Endothelial cell (in vitro differentiated cells): ENCODE measurements at regions not wholly inside any gene's neighbourhood (a gene's known extent, or its start where the extent isn't known, plus 50 kb on each side); places are given as distances from the start of the nearest gene placed in this dataset.

Source experiments
- DNase-seq: peaks from one replicate; pipeline ENCODE4 v3.0.0; 2021; ENCODE audit warnings: low spot score
- H3K27ac Mint-ChIP-seq: one replicate; pipeline ENCODE4 v1.8.0; 2021; ENCODE audit warnings: mixed read lengths, inconsistent platforms; ENCODE audit not compliant: unreplicated experiment
- H3K27me3 Mint-ChIP-seq: one replicate; pipeline ENCODE4 v1.8.0; 2021; ENCODE audit warnings: mild to moderate bottlenecking, moderate library complexity, mixed read lengths, inconsistent platforms; ENCODE audit not compliant: unreplicated experiment
- H3K36me3 Mint-ChIP-seq: one replicate; pipeline ENCODE4 v1.8.0; 2021; ENCODE audit warnings: mild to moderate bottlenecking, low read depth, mixed read lengths, inconsistent platforms; ENCODE audit not compliant: unreplicated experiment
- H3K4me1 Mint-ChIP-seq: one replicate; pipeline ENCODE4 v1.8.0; 2021; ENCODE audit warnings: mild to moderate bottlenecking, mixed read lengths, inconsistent platforms; ENCODE audit not compliant: unreplicated experiment
- H3K4me3 Mint-ChIP-seq: one replicate; pipeline ENCODE4 v1.8.0; 2021; ENCODE audit warnings: mild to moderate bottlenecking, mixed read lengths, inconsistent platforms; ENCODE audit not compliant: unreplicated experiment
- H3K9me3 Mint-ChIP-seq: one replicate; pipeline ENCODE4 v1.8.0; 2021; ENCODE audit warnings: mixed read lengths, inconsistent platforms; ENCODE audit not compliant: unreplicated experiment
- TF ChIP-seq, protein P1 (sequence below): fragments of 200-600 bp; sonication (generic); IDR thresholded peaks from one replicate; pipeline ENCODE4 v1.5.0; 2021; ENCODE audit warnings: antibody characterized with exemption; ENCODE audit not compliant: unreplicated experiment

DNA sequence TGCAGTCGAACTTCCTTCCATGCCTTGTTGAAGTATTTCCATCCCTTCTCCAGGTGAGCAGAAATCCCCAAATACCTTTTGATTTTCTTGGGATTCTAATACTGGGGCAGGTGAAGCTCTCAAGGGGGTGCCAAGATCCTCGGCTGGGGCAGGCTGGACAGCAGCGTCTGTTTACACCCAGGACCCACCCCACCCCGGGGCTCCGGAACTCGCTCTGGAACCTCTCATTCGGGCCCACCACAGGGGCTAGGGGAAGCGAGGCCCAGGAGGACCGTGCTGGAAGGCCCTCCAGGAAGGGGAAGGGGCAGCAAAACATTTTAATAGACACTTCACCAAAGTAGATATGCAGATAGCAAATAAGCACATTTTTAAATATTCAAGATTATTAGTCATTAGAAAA is 161.9 kb upstream of the GORAB start:
- TF ChIP-seq, protein P1, sequence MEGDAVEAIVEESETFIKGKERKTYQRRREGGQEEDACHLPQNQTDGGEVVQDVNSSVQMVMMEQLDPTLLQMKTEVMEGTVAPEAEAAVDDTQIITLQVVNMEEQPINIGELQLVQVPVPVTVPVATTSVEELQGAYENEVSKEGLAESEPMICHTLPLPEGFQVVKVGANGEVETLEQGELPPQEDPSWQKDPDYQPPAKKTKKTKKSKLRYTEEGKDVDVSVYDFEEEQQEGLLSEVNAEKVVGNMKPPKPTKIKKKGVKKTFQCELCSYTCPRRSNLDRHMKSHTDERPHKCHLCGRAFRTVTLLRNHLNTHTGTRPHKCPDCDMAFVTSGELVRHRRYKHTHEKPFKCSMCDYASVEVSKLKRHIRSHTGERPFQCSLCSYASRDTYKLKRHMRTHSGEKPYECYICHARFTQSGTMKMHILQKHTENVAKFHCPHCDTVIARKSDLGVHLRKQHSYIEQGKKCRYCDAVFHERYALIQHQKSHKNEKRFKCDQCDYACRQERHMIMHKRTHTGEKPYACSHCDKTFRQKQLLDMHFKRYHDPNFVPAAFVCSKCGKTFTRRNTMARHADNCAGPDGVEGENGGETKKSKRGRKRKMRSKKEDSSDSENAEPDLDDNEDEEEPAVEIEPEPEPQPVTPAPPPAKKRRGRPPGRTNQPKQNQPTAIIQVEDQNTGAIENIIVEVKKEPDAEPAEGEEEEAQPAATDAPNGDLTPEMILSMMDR: no peak

DNA sequence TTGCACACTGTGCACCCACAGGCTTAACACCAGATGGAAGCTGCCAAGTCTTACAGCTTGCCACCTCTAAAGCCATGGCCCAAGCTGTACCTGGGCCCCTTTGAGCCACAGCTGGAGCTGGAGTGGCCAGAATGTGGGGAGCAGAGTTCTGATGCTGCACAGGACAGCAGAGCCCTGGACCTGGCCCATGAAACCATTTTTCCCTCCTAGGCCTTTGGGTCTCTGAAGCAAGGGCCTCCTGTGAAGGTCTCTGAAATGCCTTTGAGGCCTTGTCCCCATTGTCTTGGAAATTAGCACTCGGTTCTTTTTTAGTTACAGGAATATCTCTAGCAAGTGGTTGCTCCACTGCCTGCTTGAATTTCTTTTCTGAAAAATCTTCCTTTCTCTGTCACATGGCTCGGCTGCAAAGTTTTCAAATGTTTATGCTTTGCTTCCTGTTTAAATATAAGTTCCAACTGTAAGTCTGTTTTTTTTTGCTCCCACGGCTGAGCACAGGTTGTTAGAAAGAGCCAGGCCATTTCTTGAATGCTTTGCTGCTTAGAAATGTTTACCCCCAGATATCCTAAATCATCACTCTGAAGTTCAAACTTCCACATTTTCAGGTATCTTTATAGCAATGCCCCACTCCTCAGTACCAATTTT is 156.8 kb upstream of the GORAB start:
- TF ChIP-seq, protein P1: no peak
- Mint-ChIP-seq H3K4me1 (peaks cover 5% of the 10 kb centered on the region), H3K9me3 (no peaks in the 10 kb centered on the region), H3K4me3 (no peak overlapping the region), H3K36me3 (no peaks in the 10 kb centered on the region), H3K27me3 (peaks cover 1% of the 10 kb centered on the region), H3K27ac (no peak overlapping the region)
- DNase-seq: no peak

More for the DNA sequence above, 161.9 kb upstream of the GORAB start:
- H3K9me3 Mint-ChIP-seq: no peaks in the 10 kb centered on the region
- no peak overlapping the region for H3K4me3 Mint-ChIP-seq
- H3K27ac Mint-ChIP-seq: no peak overlapping the region
- DNase-seq: no peak
- peaks cover 23% of the 10 kb centered on the region for H3K4me1 Mint-ChIP-seq
- H3K27me3 Mint-ChIP-seq: peaks cover 6% of the 10 kb centered on the region
- H3K36me3 Mint-ChIP-seq: no peaks in the 10 kb centered on the region

DNA sequence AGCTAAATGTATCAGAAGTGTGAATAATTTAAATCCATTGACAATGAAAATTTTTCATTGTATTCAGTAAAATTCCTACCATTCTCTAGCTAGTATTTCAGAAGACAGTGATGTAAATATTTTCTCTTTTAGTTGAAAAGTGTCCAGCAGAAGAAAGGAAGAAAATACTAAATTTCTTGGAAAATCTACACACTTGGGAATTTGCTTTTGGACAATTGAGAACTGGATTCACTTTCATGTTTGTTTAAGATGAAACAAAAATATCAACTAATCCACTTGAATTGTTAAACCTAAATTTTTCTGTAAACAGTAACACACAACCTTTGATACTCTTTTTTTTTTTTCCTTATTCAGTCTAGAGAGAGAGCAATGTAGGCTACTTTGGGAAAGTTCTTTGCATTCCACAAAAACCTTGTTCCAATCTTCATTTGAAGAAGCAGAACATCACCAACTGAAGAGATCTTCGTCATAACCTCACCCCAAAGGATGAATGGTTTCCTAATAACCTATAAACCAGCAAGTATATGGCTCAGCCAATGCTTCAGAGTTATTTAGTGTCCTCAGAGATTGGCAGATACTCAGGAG is 155.1 kb upstream of the GORAB start:
- Mint-ChIP-seq H3K4me1 (peaks cover 5% of the 10 kb centered on the region), H3K36me3 (no peaks in the 10 kb centered on the region), H3K27ac (no peak overlapping the region), H3K9me3 (no peaks in the 10 kb centered on the region), H3K27me3 (peaks cover 1% of the 10 kb centered on the region), H3K4me3 (no peak overlapping the region)
- DNase-seq: no peak
- TF ChIP-seq, protein P1: no peak

DNA sequence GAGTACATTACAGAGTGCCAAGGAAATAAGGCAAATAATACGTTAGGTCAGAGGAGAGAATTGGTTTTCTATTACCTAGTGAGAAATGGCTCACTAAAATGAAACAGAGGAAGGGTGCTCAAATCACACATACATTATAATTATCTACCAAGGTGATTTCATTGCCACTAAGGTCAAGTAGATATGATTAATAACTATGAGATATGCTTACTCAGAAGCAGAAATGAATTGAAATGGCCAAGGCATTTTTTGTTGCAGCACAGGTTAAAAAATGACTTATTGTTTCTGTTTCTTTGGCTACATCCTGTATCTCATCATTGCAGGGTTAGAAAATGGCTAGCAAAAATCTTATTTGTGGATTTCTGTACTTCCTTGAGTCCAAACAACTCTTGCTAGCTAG is 154.5 kb upstream of the GORAB start:
- DNase-seq: no peak
- H3K9me3 Mint-ChIP-seq: no peaks in the 10 kb centered on the region
- H3K27ac Mint-ChIP-seq: no peak overlapping the region
- H3K27me3 Mint-ChIP-seq: peaks cover 1% of the 10 kb centered on the region
- H3K36me3 Mint-ChIP-seq: no peaks in the 10 kb centered on the region
- H3K4me3 Mint-ChIP-seq: no peak overlapping the region
- TF ChIP-seq, protein P1: no peak
- H3K4me1 Mint-ChIP-seq: peaks cover 5% of the 10 kb centered on the region

DNA sequence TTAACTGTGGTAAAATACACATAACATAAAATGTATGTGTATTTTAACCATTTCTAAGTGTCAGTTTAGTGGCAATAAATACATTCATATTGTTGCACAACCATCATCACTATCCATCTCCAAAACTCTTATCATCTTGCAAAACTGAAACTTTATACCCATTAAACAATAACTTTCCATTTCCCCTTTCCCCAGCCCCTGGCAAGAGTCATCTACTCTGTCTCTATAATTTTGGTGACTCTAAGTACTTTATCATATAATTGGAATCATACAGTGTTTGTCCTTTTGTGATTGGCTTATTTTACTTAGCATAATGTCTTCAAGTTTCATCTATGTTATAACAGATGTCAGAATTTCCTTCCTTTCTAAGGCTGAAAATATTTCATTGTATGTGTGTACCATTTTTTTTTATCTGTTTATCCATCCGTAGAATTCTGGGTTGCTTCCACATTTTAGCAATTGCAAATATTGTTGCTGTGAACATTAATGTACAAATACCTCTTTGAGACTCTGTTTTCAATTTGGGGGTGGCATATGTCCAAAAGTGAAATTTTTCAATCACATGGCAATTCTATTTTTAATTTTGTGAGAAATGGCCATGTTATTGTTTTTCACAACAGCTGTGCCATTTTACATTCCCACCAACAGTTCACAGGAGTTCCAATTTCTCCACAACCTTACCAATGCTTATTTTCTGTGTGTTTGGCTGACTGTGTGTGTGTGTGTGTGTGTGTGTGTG is 153.9 kb upstream of the GORAB start:
- peaks cover 5% of the 10 kb centered on the region for H3K4me1 Mint-ChIP-seq
- no peak overlapping the region for H3K27ac Mint-ChIP-seq
- DNase-seq: no peak
- peaks cover 1% of the 10 kb centered on the region for H3K27me3 Mint-ChIP-seq
- TF ChIP-seq, protein P1: no peak
- no peak overlapping the region for H3K4me3 Mint-ChIP-seq
- H3K36me3 Mint-ChIP-seq: no peaks in the 10 kb centered on the region
- H3K9me3 Mint-ChIP-seq: no peaks in the 10 kb centered on the region
